ENCODE measurements at regions not wholly inside any gene's neighbourhood (a gene's known extent, or its start where the extent isn't known, plus 50 kb on each side); places are given as distances from the start of the nearest gene placed in this dataset.

DNA sequence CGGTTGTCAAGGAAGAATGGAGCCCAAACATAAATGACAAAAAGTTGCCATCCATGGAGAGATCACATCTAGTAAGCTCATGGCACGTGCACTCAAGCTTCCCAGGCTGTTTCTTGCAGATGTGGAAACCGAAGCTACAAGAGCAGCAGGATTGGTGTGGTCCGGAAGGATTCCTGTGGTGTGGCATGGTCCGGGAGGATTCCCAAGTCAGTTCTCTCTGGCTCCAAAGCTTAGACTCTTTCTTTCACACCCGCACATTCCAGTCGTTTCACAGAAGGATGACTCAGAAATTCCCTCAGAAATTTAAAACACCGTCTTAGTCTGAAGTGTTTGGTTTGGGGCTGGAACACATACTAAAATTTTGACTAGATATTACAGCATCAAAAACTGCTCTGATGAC is 78.0 kb upstream of the DRD2 start:
- DNase-seq = peak; percentile 99

DNA sequence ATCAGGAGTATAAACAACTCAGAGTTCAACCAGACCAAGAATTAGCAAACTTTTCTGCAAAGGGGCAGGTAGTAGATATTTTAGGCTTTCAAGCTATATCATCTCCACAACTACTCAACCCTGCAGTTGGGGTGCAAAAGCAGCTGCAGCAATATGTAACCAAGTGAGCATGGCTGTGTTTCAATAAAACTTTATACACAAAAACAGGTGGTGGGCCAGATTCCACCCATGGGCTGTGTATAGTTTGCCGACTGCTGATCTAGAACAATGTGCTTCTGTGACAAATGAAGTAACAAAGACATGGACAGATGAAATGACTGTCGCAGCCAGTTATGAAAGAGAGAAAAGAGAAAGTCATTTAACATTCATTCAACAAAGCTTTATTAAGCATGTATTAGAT is 77.1 kb upstream of the DRD2 start:
- no peak for DNase-seq

DNA sequence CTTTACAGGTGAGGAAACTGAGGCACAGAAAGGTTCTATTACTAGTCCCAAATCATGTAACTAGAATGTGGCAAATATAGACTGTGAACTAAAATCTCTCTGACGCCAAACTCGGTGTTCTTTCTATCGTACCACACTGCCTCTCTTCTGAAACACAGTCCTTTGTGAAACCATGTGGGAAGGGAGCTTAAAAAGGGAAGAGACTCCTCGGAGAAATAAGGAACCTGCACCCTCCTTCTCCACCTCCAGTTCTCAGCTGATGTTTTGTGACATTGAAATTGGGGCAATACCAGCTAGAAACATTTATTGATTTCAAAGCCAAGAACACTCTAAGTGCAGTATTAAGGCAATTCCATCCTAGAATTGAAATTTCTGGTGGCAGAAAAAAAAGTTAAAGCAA is 76.4 kb upstream of the DRD2 start:
- no peak for DNase-seq

DNA sequence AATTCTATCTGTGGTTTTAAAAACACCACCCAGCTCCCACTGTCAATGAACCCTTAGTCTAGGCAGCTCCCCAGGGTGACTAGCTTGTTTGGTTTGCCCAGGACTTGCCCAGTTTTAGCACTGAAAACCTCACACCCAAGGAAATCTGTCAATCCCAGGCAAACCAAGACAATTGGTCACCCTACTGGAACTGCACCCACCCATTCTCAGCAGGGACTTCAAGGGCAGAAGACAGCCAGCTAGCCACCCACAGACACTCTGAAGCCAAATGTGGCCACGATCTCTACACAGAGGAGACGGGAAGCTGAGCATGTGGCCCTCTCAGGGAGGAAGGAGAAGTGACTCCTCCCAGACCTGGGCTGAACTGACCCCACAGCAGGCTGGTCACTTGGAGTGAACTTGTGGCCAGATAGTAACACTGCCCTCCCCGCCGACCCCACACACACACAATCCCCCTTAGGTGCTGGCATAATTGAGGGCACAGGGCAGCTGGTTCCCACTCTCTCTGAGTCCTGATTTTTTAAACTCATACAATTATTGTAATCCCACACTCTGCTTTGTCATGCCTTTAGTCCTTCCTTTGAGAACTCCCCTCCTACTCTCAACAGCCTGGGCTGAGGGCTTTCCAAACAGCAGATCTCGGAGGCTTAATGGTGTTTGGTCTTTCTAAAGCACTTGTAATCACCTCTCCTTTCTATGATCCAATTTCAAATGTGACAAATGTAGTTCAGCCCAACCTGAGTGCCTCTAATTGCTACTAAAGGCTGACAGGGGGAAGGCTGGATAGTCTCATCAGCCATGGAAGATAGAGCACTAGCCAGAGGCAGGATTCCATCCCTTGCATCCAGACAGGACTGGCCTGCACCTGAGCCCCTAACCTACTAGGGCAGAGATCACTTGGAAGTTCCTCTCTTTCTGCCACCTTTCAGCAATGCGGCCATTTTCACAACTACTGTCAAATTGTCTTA is 74.7 kb upstream of the DRD2 start:
- DNase-seq = peak; percentile 45

DNA sequence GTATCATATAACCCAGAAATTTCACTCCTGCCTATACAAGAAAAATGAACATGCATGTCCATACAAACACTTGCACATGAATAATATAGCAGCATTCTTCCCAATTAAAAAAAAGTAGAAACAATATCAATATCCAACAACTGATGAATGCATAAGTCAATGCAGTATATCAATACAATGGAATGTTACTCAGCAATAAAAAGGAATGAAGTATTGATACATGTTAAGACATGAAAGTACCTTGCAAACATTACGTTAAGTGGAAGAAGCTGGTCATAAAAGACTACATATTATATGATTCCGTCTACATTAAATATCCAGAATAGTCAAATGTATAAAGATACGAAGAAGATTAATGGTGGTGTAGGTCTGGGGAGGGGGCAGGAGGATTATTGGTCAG is 73.9 kb upstream of the DRD2 start:
- no peak for DNase-seq

- no peak for DNase-seq
These were observed 72.5 kb upstream of the DRD2 start for GRCh38 chr11:113547739-113548138.

GRCh38 chr11:113546757-113547507 is 71.7 kb upstream of the DRD2 start:
- DNase-seq = peak; percentile 86

DNA sequence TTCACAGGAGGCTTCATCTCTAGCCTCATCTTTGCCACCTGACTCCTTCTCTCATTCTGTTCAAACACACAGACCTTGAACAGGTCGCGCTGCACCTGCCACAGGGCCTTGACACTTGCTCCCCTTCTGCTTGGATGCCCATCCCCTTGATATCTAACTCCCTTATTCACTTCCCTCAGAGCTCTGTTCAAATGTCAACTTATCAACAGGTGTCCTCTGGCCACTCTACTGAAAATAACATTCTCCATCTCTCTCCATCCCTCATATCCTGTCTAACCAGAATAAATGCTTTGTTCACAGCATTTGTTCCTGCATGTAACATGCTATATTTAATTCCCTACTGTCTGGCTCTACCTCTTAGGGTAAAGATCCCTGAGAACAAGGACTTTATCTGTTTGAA is 67.2 kb upstream of the DRD2 start:
- DNase-seq = no peak

DNA sequence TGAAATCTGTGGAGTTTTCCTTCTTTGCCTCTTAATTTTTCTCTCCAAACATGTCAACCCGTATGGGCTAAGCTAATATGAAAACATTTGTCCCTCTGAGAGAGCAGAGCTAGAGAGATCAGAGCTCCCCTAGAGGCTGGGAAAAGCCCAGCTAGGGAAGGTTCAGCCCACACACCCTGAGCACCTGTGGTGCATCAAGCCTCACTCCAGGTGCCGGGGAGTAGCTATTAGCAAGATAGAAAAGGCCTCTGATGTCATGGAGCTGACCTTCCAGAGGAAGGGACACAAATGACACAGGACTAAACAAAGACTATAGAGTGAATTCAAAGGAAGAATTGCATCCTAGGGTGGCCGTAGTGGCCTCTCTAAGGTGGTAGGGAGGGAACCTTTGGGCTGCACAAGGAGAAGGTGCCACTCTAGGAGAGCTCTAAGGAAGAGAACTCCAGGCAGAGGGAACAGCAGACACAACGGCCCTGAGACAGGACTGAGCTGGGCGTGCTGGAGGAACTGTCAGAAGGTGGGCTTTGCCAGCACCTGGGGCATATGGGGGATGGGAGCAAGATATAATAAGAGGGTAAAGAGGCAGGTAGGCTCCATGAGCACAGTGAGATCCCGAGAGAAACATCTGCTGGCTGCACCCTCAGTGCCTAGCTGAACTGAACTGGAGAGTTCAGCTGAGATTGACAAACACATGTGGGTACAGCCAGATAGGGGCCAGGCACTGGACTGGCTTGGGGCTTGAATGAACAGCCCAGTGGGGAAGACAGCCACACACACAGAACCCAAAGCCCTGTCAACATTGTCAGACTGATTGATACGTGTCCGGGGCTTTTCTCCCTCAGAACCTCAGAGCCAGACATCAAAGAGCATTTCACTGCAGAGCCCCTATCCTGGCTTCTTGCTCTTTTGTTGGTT is 65.5 kb upstream of the DRD2 start:
- no peak for DNase-seq

DNA sequence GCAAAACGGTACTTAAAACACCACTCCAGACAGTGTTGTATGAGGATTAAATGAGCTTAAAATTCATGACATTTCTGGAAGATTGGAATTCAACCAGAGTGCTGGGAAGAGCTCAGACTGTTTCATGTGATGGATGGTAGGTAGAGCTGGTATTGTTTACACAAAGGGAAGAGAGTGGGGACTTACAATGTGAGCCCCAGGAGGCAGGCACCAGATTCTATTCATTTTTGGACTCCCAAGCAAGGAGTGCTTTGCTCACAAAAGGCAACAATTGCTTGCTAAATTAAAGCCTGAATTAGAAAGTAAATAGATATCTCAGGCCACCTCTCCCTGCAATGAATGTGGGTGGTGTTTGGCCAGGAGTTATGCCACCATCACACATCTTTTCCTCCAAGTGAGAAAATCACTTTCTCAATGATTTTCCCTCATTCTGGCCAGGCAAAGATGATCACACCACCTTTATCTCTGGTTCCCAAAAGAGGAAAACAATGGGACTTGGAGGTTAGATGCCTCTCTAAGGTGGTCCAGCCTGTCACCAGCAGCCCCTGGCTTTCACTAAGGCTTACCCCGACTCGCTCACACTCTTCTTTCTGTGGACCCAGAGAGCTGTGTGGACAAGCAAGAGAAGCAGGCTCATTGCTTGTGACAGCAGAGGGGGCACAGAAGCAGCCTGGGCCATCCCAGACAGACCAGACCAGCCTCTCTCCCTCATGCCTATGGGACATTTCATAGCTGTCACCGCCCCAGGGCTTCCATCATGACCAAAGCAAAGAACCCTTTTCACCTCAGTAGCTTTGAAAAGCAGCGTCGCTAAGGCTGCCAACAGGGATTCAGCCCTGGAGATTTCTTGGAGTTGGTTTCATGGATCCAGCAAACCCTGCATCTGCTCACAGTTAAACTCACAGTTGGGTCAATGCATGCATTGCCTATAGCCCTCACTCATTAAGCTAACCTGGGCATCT is 63.5 kb upstream of the DRD2 start:
- no peak for DNase-seq

DNA sequence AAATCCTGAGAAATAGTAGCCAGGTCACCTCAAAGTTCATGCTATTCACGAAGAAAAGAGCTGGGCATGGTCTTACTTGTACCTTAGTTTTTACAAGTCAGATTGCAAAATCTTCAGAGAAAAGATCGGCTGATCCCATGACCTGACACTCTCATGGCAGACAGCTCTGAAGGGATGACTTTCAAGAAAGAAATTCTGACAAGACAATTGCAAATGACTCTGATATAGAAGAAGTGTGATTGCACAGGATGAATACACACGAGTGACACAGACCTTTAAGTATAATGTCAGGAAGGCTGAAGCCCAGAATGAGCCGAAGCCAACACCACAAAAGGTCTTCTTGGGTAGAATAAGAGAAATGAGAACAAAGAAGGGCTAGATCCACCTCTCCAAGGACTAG is 59.4 kb upstream of the DRD2 start:
- no peak for DNase-seq

DNA sequence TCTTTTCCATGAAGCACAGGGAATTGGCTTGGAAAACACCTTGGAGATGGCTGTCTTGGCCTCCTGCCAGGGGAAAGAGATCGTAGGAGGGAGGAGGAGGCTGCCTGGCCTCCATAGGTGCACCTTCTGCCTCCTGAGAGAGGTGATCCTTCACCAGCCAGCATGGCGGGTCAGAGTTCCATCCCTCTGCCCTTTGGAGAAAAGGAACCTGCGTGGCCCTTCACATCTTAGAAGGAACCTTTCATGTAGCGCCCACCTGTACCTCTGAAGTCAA is 58.2 kb upstream of the DRD2 start:
- DNase-seq = no peak

DNA sequence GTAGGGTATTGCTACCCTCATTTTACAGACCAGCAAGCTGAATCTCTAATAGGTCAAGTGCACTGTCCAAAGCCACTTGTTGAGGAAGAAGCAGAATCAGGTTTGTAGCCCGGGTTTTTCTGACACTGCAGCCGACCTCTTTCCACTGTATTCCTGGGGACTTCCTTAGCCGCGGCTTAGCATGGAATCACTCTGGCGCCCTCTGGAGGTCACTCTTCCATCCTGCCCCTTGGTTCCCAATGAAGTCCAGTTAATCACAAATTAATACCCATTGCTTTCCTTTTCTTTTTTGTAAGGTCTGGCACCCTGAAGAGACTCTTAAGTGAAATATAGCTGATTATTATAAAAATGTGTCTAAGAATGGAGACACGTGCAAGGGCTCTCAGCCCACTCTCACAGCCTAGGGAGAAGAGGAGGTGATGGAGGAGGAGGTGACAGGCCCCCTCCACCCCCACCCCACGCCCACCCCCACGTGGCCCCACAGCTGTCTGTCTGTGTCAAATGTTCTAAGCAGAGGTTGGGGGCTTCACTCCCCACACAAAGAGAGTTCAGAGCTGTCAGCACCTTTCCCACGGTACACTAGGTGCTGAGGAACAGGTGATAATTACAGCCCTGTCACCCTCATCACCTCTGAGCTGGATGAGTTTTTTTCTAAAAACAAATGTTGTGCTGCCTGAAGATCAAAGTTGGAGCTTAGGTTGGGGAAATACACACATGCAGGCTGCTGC is 57.7 kb upstream of the DRD2 start:
- peak; percentile 68 for DNase-seq

DNA sequence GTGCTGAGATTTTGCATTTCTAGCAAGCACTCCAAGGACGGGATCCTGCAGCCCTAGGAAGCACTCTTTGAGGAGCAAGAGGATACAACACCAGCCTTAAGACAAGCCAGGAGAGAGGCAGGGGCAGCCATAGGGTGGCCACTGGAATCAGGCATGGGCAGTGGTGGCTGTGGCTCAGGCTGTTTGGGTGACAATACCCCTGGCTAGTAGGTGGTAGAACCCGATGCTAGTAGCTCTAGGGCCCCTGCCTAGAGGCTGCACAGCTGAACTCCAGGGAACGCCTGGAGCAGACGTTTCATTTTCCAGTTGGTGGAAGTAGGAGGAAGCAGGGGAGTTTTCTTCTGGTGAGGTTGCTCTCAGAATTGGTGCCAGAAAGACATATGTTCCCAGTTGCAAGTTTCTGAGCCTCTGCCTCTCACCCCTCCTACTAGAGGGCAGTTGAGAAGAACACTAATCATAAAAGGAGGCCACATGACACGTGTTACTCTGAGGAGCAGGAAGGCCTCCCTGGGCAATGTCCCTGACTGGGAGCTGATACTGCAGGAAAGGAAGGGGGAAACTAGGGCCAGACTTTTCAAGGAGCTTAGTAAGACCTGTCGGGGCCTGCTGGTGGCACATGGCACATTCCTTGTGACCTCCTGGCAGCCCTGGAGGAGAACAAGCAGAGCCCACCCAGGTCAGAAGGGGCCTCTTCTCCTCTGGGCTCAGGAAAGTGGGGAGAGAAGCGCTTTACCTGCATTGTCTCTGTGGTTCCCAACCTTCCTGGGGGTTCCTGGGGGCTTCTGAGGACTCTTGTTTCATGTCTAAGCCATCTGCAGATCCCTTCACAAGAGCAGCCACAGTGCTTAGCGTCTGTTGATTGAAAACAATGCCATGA is 56.6 kb upstream of the DRD2 start:
- DNase-seq = no peak

DNA sequence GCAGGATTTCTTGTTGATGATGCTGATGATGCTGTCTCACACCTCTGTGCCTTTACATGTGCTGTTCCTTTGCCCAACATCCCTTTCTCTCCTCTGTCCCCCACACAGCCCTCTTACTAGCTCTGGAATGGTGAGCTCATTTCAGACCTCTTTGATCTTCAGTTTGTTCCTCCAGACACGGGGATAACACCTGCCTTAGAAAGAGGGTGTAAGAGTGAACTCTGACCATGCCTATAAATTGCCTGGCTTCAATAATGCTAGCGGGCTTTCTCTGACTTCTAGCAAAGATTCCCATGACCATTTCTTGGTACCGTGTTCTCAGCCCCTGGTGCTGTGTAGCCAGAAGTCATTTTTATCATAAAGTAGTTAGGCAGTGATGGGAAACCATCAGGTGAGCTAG is 55.9 kb upstream of the DRD2 start:
- no peak for DNase-seq

GRCh38 chr11:113529606-113530005 is 54.4 kb upstream of the DRD2 start:
- DNase-seq = no peak

- DNase-seq = peak; percentile 14
These were observed 53.8 kb upstream of the DRD2 start for GRCh38 chr11:113528982-113529381.

- no peak for DNase-seq
These were observed 51.3 kb upstream of the DRD2 start for GRCh38 chr11:113526521-113526920.
